ENCODE measurements at regions not wholly inside any gene's neighbourhood (a gene's known extent, or its start where the extent isn't known, plus 50 kb on each side); places are given as distances from the start of the nearest gene placed in this dataset.

DNA sequence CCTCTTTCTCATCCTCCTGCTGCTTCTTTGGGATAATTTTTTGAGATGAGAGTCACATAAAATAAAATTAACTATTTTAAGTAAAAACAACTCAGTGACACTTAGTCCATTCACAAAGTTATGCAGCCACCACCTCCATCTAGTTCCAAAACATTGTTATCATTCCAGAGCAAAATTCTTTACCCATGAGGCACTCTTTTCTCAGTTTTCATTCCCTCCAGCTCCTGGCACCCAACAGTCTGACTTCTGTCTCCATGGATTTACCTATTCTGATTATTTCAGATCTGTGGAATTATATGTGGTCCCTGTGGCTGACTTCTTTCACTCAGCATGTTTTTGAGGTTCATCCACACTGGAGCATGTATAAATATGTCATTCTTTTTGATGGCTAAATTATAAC, 239.9 kb upstream of the DYNLRB2 start:
- DNase-seq (ENCODE audit: low read depth) = no peak

DNA sequence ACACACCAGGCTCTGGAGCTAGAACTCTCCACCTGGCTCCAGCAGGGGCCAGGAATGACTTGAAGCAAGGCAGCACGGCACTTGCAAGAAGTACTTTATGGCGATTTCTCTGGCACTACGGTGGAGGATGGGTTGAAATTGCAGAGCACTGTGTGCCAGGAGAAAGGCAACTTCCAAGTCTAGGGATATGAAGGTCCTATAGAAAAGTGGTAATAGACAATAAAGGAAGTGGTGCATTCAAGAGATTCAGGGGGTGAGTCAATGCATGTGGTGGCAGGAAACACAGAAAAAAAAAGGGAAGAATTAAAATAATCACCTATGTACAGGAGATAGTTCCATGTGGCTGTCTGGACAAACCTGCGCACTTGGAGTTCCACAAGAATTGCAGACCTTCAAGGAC, 240.3 kb upstream of the DYNLRB2 start:
- no peak for DNase-seq (ENCODE audit: low read depth)

DNA sequence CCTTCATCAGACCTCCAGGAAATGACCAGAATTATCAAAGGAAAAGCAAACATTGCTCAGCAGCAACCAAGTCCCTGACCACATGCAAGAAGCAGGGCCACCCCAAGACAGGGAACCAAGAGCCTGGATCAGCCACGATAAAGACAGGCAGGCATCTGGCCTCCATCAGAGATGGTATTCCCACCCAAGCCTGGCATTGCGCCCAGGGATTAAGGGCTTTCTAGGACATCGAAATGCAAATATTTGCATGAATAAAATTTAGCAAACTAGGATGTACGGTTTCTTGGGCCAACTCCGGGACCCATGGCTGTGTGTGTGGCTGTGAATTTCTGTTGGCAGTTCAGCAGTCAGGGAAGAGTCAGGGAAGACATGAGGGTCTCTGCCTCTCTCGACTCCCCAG, 241.4 kb upstream of the DYNLRB2 start:
- no peak for DNase-seq (ENCODE audit: low read depth)

DNA sequence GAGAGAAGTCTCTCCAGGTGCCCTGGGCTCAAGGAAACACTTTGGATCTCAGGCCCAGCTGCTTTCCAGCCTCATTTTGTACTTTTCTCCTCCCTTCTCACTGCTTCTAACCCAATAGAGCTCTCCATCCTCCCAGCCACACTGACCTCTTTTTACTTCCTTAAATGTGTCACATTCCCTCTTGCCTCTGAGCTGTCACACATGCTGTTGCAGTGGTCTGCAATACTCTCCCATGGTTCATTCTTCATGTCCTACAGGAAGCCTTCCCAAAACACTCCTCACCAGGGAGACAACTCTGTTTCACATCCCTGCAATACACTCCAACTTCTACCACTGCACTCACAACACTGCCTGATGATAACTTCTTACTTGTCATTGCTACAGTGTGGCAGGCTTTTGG, 242.1 kb upstream of the DYNLRB2 start:
- no peak for DNase-seq (ENCODE audit: low read depth)

DNA sequence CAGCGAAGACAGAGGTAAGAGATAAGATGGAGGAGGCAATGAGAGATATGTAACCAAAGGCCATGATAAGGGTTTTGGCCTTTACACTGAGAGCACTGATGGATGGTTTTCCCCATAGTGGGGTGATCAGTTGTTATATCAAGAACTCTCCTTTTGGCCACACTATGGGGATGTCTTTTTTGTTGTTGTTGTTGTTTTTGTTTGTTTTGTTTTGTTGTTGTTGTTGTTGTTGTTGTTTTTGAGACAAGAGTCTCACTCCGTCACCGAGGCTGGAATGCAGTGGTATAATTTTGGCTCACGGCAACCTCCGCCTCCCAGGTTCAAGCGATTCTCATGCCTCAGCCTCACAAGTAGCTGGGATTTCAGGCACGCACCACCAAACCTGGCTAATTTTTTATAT, 244.8 kb upstream of the DYNLRB2 start:
- DNase-seq (ENCODE audit: low read depth) = no peak

DNA sequence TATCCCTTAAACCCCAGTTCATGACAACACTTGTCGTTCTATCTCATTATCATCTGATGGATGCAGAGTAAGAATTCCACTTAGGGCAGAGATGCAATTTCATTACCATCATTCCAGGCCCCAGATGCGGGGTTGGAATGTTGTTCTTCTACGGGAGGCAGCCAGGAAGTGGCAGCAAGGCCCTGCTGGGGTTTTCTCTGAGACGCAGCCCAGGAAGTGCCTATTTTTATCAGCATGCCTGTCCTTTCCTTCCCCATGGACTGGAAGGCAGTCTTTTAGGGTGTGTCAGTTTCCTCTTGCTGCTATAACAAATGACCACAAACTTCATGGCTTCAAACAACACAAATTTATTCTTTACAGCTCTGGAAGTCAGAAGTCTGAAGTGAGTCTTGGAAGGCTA, 246.6 kb upstream of the DYNLRB2 start:
- no peak for DNase-seq (ENCODE audit: low read depth)

DNA sequence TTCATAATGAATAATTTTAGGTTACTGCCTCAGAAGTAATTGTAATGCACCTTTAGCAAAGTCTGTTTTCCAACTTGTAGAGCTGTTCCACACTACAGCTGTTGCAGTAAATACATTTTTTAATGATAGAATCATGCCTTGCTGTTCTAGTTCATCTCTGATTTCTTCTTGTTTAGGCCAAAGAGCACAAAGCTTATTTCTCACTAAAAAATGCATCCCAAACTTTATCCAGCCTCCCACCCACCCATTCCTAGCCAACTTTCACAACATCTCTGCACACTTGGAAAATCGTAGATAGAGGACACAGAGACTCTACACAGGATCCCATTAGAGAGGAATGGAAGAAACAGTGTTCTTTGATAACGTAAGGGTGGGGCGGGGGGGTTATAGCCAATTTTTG, 252.2 kb upstream of the DYNLRB2 start:
- no peak for DNase-seq (ENCODE audit: low read depth)

DNA sequence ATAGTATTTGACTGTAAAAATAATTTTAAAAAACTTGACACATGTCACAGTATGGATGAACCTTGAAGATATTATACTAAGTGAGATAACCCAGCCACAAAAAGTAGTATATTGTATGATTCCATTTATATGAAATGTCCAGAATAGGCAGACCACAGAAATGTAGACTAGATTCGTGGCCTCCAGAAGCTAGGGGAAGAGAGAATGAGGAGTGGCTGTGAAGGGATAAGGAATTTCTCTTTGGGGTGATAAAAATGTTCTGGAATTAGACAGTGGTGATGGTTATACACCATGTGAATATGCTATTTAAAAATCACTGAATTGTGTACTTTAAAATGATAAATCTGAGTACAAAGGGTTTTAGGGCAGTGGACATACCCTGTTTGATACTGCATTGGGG, 253.1 kb upstream of the DYNLRB2 start:
- no peak for DNase-seq (ENCODE audit: low read depth)

DNA sequence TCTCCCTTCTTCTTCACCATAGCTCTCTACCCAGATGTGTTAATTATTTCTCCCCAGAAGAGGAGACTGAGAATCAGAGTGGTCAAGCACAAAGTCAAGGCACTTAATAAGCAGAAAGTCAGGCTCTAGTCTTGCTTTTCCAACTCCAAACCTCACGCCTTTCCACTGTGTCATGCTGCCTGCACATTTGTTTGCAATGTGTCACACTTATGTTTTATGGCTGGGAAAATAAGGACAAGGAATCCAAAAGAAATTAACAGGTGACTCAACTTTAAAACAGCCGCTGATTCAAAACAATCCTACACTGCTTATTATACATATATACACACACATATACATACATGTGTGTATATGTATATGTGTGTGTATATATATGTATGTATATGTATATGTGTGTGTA, 255.7 kb upstream of the DYNLRB2 start:
- DNase-seq (ENCODE audit: low read depth) = no peak

DNA sequence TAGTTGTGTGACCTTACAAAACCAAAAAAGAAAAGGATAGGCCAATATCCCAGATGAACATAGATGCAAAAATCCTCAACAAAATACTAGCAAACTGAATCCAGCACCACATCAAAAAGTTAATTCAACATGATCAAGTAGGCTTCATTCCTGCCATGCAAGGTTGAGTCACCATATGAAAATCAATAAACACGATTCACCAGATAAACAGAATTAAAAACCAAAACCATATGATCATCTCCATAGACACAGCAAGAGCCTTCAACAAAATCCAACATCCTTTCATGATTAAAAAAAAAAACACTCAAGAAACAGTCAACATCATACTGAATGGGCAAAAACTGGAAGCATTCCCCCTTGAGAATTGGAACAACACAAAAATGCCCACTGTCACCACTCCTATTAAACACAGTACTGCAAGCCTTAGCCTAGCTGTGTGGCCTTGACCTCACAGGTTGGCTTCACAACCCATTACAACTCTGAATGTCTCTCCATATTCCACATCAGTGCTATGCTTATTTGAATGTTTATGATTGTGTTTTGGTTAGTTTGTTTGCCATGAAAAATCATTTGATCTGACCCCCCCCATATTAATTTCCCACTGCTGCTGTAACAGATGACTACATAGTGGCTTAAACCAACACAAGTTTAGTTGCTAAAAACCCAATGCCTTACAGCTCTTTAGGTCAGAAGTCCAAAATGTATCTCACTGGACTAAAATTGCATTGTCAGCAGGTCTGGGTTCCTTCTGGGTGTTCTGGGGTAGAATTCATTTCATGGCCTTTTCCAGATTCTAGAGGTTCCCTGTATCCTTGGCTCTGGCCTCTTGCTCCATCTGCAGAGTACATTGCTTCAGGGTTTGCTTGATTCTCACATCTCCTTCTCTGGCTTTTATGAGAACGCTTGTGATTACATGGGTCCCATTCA, 257.1 kb upstream of the DYNLRB2 start:
- DNase-seq (ENCODE audit: low read depth) = no peak

DNA sequence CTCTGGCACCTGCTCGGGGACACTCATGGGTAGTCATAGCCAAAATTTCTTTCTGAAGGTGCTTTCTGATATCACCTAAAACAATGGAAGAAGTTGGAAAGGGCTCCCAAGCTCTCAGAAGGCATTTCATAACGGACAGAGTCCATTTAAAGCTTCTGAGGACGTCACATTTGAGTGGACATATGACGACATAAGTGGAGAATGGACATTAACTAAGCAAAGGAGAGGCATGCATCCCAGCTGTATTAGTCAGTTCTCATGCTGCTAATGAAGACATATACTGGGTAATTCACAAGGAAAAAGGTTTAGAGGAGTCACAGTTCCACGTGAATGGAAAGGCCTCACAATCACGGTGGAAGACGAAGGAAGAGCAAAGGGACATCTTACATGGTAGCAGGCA, 260.2 kb upstream of the DYNLRB2 start:
- no peak for DNase-seq (ENCODE audit: low read depth)

DNA sequence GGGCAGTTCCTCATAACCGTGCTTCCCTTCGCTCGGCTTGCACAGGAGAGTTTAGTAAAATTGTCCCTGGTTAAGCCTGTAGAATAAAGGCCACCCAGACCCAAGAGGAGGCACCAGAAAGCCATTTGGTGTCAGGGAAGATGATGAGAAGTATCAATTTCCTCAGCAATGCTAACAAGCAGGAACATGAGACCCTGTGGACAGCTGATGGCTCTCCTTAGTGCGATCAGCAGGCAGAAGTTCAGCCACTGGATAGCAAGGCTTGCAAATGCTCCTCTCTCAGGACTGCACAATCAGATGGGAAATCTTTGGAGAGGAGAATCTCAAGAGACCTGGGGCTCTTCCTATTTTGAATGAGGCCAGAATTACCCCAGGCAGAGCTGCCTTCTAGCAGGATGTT, 261.1 kb upstream of the DYNLRB2 start:
- no peak for DNase-seq (ENCODE audit: low read depth)

DNA sequence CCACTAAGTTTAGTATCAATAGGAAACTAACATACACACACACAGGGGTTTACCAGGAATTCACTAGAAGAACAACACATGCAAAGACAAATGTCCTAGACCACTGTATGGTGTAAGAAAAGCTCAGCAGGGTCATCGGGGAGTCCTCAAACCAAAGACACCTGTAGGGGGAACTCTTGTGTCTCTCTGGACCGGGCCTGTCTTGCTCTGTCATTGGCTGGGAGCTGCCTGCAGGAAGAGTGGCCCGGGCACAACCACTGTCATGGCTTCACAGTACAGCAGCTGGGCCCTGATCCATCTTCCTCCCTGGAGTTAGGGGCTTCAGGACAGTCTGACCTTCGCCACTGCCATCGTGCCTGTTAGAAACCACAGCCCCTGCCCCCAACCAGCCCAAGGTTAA, 263.6 kb upstream of the DYNLRB2 start:
- DNase-seq (ENCODE audit: low read depth) = no peak

DNA sequence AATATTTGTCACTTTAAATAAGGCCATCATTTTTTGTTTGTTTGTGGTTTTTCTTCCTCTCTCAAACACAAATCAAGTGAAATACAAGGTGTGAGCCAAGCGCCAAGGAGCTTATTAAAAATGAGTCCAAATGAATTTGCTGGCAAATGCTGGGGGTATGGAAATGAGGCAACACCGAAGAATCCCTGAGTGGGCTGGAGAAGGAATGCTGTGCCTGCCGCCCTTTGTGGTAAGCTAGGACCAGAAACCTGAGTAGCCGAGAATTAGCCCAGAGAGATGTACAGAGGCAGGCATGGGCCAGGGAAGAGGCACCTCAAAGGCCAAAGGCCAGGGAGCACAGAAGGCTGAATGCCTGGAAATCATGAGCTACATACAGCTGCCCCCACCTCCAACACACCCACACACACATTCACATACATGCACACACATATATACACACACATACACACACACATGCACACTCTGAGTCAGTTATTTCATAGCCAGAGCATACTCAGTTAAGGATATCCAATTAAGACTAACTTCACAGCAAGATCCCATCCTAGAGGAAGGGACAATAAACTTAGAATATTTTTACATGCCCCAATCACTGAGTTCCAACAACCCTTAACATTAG, 266.1 kb upstream of the DYNLRB2 start:
- no peak for DNase-seq (ENCODE audit: low read depth)

DNA sequence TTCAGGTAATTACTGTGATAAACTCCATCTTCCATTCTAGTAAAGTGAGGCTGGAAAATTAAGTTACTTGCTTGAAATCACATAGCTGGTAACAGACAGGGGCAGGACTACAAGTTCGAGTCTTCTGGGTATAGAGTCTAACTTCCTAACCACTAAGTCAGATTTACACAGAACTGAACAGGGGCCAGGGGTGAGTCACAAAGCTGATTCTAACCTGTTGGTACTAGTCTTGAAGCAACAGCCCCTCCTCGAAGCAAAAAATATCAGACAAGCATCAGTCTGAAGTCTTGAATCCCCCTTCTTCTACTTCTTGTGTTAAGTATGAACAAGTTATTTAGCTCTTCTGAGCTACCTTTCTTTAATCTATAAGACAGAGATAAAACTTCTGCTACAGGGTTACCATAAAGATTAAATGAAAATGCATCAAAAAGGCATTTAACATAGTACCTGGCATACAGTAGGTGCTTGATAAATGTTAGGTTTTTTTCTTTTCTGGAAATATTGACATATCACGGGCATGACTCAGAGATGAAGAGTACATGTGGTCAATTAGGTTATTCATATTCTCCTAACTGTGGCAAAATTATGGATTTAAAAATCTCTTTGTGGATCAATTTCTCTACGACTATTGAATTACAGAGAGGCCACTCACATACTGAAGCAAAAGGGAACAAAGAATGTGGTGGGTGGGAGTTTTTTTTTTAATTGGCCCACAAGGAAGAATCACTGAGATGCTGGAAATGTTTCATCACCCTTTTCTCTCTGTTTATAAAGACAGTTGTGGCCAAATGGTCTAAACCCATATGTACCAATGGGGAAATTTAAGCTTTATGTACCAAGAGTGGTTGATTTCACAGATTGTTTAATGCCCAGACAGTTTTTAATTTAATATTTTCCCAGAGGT, 266.9 kb upstream of the DYNLRB2 start:
- no peak for DNase-seq (ENCODE audit: low read depth)

DNA sequence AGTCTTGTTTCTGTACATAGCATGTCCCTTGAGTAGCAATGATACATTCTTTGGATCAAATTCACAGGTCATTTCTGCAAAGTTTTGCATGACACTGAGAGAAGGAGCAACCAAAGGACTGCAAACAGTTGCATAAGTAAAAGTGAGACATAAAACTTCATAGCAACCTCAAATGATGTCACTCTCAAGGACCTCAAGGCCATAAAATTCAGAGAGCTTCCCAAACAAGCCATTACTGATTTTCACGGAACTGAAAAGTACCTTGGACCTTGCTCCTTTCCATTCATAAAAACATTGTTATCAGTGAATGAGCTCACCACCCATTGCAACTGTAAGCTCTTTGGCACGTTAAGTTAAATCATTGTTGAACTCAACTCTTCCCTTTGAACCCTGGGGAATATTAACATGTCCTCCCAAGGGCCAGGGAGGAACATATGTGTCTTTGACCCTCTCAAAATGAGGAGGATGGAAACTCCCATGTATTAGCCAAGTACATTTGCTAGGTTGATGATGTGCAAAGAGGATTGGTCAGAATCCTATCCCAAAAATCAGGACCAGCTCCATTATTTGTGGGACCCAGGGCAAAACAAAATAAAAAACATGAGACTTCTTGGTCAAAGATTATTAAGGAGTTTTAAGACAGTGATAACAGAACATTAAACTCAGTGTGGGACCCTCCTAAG, 275.0 kb upstream of the DYNLRB2 start:
- DNase-seq (ENCODE audit: low read depth) = no peak

DNA sequence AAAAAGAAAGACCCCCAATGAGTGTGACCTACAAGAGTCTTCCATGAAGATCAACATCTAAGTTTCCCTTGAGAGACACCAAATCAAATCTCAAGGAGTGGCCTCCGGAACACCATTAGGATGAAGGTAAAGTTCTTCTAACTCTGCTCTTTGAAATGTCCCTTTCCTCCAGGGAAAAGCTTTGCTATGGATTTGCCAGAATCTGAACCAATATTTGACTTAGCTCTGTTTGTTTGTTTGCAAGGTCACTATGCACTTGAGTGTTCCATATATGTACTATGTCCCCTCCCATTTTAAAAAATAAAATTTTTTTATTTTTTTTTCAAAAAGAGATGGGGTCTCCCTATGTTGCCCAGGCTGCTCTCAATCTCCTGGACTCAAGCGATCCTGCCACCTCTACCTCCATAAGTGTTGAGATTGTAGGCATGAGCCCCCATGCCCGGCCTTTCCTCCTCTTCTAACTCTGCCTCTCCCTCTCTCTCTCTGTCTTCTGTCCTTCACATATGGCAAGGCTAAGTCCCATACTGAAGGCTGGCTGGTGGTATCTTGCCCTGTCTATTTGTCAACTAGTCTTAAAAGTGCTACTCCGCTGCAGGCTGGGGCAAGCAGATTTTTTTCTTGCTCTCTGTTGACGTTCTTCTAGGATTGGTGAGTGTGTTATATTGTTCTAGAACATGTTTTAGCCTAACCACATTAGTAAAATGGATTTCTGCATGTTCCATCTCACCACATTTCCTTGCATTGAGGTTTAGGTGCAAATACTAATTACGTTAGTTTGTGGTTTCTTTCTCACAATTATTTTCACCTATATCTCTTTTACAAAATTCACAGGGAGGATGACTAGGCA, 276.7 kb upstream of the DYNLRB2 start:
- no peak for DNase-seq (ENCODE audit: low read depth)

DNA sequence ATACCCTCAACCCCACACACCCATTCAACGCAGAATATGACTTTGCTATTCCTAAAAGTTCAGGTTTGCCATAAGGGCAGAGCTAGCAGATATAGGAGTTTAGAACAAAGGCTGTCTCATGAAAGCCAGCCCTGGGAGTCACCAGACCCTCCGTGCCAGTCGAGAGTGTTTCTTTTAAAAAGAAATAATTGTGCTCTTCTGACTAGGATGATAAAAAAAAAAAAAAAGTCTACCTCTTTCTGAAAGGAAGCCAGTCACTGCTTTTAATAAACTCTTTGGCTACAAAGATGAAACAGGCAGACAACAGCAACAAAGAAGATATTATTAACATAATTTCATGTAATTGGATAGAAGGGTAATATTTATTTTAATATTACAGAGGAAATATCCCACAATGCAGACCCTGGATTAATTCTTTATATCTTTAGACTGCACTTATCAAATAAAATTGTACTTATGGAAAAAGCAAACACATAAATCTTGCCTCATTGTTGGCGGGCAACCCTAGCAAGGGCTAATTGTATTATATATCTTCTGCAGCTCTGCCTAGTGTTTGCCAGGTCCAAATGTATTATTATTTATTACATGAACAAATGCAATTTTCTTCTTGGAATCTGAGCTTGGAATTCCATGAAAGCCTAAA, 277.5 kb upstream of the DYNLRB2 start:
- no peak for DNase-seq (ENCODE audit: low read depth)

DNA sequence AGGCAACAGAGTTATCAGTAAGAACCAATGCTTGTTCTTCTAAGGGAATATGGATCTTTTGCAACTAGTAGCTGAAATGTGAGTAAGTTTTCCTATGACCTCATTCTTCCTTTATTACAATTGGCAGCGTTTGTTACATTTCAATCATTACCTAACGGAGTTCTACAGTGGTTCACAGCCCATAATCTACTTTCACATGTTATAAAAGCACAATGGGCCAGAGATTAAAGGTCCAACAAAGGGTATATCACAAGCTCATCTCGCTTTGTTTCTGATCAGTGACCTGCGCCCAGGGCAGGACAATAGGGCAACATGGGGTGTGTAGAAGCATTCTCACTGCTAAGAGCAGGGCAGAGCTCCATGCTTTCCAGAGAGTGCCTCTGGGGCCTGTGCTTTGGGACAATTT, 279.9 kb upstream of the DYNLRB2 start:
- DNase-seq (ENCODE audit: low read depth) = no peak

DNA sequence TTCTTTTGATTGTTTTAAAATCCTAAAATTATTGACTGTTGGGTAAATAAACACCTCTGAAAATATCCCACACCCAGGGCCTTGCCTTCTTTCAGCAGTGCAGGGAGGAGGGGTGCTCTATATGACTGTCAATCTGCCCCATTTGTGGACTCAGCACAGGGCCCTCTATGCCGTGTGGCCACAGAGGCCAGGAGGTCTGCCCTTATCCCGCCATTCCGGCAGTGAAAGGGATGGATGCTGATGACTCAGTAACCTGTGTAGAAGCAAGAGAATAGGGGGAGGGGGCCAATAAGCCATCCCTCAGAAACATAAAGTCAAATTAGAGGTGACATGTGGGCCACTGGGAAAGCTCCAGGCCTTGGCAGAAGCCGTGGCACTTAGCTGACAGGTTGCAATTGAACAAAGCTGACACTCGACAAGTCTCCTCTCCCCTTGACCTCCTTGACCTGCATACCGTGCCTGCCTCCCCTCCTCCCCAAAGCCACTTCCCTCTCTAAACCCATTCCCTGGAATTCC, 281.4 kb upstream of the DYNLRB2 start:
- no peak for DNase-seq (ENCODE audit: low read depth)

Measured in stimulated activated CD8-positive, alpha-beta memory T cell treated with anti-CD3 and anti-CD28 coated beads, Interleukin-15, amount 100 ng/mL, for 24 hours (primary cell).